Nucleus accumbens (tissue), 56 donors: ENCODE measurements at regions not wholly inside any gene's neighbourhood (a gene's known extent, or its start where the extent isn't known, plus 50 kb on each side); places are given as distances from the start of the nearest gene placed in this dataset.
"Not testable (repeated sequence)": the region's sequence is repeated elsewhere in the genome, so short reads cannot be mapped to it uniquely, and the experiment has no call there.

Experiments
- DNase-seq, 56 donors: peaks; one replicate each; lab custom pipeline; 2025; lab: John Stamatoyannopoulos, UW

- DNase-seq, result no peak
These were observed 1284.7 kb downstream of the BRINP3 start for GRCh38 chr1:189192741-189193520.

- no peak for DNase-seq
These were observed 1271.8 kb downstream of the BRINP3 start for GRCh38 chr1:189205863-189206262.

DNA sequence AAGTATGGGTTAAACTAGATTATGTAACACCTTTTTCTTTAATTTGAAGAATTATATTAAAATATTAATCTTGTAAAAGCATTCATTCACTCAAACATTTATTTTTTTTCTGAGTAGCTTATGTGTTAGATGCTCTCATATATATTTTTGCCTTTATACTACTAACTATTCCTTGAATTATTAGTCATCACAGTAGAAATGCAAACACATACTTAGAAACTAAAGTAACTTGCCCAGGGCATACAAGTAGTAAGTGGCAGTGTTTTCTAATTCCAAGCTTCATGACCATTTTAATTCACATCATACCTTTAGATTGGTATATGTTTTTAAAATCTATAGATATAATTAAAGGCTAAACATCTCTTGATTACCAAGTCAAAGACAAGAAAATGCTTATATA, 1271.0 kb downstream of the BRINP3 start:
- no peak for DNase-seq

- no peak for DNase-seq
These were observed 1265.9 kb downstream of the BRINP3 start for GRCh38 chr1:189211742-189212141.

DNA sequence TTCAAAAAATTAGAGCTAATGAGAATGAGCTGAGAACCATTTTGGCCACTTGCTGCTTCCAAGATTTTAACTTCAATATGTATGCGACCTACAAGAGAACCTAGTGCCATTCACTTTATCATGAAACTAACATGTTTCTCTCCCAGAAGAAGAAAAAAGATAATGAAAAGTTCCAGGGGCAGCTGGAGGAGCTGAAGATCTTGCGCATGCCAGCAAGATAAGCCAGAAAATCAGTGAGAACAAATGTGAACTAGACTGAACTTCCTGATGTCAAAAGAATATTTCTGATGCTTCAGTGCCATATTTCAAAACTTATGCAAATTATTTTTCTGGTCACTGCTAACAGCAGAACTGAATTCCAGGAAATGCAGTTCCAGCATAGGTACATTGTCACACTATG, 1265.1 kb downstream of the BRINP3 start:
- DNase-seq, result no peak

- DNase-seq, result no peak
These were observed 1260.8 kb downstream of the BRINP3 start for GRCh38 chr1:189216886-189217285.

DNA sequence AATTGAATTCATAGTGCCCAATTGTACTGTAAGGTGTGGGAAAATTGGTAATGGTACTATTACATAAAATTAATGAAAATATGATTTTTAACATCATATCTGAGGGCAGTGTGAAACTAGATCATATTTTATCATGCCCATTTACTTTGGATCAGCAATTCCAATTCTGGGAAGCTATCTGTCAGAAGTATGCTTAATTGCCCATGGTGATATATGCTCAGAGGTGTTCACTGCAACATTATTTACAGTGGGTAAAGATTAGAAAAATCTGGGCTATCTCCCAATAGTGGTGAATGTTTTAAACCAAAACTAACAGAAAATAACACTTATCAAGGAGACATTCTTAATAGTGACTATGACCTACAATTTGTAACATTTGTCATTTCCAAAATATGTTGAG, 1260.0 kb downstream of the BRINP3 start:
- no peak for DNase-seq

DNA sequence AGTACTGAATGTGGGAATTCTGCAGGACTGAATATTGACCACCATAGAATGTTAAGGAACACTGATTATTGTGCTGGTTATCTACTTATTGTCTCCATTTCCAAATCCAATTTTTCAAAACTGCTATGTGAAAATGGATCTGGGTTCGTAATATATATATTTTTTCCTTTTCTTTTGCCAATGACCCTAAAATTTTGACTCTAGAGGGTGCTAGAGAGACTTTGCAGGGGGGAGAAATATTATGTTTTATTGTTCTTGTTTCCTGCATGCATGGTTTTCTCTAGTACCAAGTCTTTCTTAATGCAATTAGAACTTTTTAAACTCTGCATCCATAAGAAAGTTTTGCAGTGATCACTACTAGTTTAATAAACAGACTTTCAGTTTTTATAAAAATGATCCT, 1256.9 kb downstream of the BRINP3 start:
- DNase-seq, result no peak

DNA sequence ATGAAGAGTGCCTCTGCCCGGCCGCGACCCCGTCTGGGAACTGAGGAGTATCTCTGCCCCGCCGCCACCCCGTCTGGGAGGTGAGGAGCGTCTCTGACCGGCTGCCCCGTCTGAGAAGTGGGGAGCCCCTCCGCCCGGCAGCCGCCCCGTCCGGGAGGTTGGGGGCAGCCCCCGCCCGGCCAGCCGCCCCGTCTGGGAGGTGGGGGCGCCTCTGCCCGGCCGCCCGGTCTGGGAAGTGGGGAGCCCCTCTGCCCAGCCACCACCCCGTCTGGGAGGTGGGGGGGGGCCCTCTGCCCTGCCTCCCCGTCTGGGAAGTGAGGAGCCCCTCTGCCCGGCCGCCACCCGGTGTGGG, 1251.9 kb downstream of the BRINP3 start:
- DNase-seq, result not testable (repeated sequence)

- no peak for DNase-seq
These were observed 1250.9 kb downstream of the BRINP3 start for GRCh38 chr1:189226779-189227178.

- DNase-seq, result no peak
These were observed 1240.7 kb downstream of the BRINP3 start for GRCh38 chr1:189237008-189237407.

DNA sequence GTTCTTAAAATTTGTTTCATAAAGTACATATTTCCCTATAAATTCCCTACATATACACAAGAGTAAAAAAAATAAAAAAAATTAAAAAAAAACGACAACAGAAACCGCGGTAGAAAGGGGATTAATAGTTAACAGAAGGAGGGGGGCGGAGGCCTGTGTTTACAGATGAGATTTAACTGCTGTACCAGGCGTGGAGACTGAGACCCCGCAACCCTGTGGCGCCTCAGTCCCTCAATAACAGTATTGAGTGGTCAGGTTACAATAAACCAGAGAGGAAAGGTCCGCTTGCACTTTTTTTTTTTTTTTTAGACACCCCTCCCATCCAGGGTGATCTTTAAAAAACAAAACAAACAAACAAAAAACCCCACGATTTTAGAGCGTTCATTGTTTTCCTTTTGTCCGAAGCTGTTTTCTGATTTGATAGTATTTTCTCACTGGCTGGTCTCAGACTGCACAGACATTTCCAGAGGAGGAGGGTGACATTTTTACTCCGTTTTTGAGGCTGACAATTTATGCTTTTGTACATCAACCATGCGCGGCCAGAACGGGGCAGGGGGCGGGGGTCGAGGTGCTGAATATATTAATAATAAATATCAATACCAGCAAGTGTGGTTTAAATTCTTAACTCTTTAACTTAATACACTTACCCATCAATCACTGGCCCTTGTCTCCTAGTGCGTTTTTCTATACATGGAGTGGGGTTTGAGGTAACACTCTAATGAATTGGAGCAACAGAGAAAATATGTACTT, 1223.9 kb downstream of the BRINP3 start:
- no peak for DNase-seq

GRCh38 chr1:189261128-189261527, 1216.5 kb downstream of the BRINP3 start:
- not testable (repeated sequence) for DNase-seq

- DNase-seq, result no peak
These were observed 1208.7 kb downstream of the BRINP3 start for GRCh38 chr1:189269011-189269410.

GRCh38 chr1:189274267-189274666, 1203.4 kb downstream of the BRINP3 start:
- no peak for DNase-seq

DNA sequence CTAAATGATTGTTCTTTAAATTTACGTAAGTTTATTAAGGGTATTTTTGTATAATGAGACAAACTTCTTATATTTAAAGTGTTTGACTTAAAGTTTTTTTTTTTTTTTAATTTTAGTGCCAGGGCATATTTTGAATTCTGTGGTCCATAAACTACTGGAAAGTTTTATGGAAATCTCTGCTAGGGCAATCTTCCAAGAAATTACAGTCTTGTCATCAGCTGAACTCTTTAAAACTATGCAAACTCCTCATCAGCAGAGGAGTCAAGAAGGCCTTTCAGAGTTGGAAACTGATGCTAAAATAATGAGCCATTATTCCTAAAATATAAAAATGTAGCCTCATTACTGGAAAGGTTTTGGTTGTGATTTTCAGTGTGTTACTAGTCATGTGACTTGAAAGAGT, 1201.9 kb downstream of the BRINP3 start:
- DNase-seq, result no peak

- DNase-seq, result no peak
These were observed 1188.3 kb downstream of the BRINP3 start for GRCh38 chr1:189289346-189289745.

GRCh38 chr1:189301235-189301634, 1176.4 kb downstream of the BRINP3 start:
- DNase-seq, result no peak

DNA sequence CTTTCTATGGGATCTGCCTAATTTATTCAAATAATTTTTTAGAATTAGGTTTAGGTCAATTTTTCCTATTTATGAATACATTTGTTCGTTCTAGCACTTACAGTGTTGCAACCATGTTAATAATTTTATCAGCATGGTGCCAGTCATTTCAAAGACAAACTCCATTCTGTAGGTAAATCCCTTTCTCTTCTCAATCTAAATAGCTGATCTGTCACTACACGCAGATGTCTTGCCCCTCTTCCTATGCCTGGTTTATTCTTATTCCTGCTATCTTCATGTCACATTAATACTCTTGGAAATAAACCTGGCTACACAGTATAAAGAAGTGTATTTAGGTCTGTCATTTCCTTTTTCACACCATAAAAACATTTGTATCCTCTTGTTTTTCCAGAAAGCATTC, 1172.4 kb downstream of the BRINP3 start:
- DNase-seq, result no peak

GRCh38 chr1:189311915-189312314, 1165.7 kb downstream of the BRINP3 start:
- no peak for DNase-seq

DNA sequence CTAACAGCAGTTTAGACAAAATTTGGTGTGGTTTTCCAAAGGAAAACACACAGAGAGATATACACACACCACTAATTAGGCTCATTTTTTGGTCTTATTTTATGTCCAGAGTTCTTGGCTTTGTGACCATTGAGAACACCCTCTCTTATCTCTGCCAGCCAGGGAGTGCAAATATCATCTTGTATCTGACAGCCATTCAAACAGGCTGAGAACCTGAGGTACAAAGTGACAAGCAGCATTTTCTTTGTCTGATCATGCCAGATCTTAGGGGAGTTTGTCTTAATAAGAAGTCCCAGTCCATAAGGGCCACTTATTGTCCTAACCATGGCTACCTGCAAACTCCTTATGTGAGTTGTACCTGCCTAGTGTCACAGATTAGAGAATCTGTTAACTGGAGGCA, 1165.2 kb downstream of the BRINP3 start:
- DNase-seq, result no peak

DNA sequence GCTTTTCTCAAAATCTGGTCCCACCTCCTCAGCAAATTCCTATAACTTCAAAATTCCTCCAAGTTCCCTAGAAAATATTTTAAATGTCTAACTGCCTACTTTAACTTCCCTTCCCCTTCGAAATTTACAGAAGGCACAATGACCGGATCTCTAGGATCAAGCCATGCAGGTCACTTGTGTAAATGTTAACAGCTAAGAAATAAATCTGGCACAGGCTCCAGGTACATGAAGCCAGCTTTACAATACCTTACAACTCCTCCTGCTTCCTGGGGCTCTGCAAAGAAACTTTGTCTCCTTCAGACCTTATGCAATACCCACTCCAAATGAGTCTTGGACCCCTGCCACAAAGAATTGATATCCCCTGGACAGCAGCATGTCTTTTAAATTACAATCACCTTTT, 1164.2 kb downstream of the BRINP3 start:
- no peak for DNase-seq
